ENCODE measurements at regions not wholly inside any gene's neighbourhood (a gene's known extent, or its start where the extent isn't known, plus 50 kb on each side); places are given as distances from the start of the nearest gene placed in this dataset.

DNA sequence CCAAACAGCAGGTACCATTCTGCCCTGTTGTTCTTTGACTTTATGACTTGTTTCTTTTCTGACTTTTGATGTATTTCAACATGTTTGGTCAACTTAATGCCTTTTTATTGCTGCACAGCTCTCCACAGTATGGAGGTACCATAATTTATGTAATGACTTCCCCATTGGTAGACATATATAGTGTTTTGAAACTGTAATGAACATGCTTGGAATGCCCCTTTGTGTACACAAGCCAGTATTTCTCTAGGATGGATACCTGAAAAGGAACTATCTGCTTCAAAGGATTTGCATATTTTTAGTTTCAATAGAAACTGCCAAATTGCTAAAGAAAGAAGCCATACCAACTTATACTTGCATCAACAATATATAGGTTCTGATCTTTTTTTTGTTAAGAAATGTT is 66.1 kb downstream of the NOG start:
- H3K27me3 ChIP-seq (replicated peaks in 1 of 2; ENCODE audit: control insufficient read depth in 2 of 2, extremely low read depth in 1 of 2, insufficient read depth in 2 of 2, low read length in 1 of 2) = peaks cover 0 to 17% of the 10 kb centered on the region in 2 experiments
- no peak overlapping the region for H3K4me3 Mint-ChIP-seq
- no peaks in the 10 kb centered on the region for H3K4me1 Mint-ChIP-seq
- POLR2A ChIA-PET = no interaction called here
- H3K27ac ChIP-seq (ENCODE audit: low read length) = no peak overlapping the region
- CTCF ChIA-PET = no interaction called here
- DNase-seq (no peak), ATAC-seq (replicated peaks in 1 of 4) (no peak)
- no peaks in the 10 kb centered on the region for H3K36me3 Mint-ChIP-seq
- no peak overlapping the region for H3K4me3 ChIP-seq (ENCODE audit: control insufficient read depth in 1 of 2, extremely low read depth in 1 of 2, low read length in 1 of 2)
- peaks cover 0 to 7% of the 10 kb centered on the region in 2 donors for H3K27me3 Mint-ChIP-seq
- H3K9me3 ChIP-seq = no peaks in the 10 kb centered on the region
- peaks cover 0 to 2% (median 0%) of the 10 kb centered on the region in 3 donors for H3K9me3 Mint-ChIP-seq
- no peaks in the 10 kb centered on the region for H3K4me1 ChIP-seq (ENCODE audit: control insufficient read depth in 1 of 2, extremely low read depth in 1 of 2, insufficient read depth in 2 of 2, low read length in 2 of 2)
- H3K27ac Mint-ChIP-seq = no peak overlapping the region
- no peaks in the 10 kb centered on the region for H3K36me3 ChIP-seq (ENCODE audit: control insufficient read depth in 2 of 2, extremely low read depth in 1 of 2, insufficient read depth in 1 of 2, low read length in 1 of 2)

DNA sequence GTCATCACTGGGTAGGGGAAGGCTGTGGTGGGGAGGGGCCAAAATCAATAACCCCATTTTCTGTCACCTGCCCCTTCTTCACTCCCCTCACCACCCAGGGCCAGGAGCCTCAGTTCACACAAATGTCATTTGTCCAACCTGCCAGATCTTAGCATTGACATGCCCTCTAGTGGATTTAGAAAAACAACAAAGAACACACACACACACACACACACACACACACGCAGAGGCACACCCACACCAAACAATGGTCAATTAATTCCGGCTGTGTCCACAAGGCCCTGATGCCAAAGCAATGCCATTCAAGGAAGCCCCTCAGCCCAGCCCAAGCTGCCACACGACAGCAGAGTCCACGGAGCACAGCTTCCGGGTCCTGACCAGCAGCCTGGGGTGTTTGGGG is 68.4 kb downstream of the NOG start:
- Mint-ChIP-seq H3K27ac (no peak overlapping the region), H3K27me3 (peaks cover 8 to 9% of the 10 kb centered on the region in 2 donors), H3K36me3 (no peaks in the 10 kb centered on the region), H3K9me3 (no peaks in the 10 kb centered on the region), H3K4me1 (no peaks in the 10 kb centered on the region), H3K4me3 (no peak overlapping the region)
- ChIA-PET POLR2A (no interaction called here), CTCF (no interaction called here)
- Histone ChIP-seq H3K27me3 (replicated peaks in 1 of 2; ENCODE audit: control insufficient read depth in 2 of 2, extremely low read depth in 1 of 2, insufficient read depth in 2 of 2, low read length in 1 of 2) (peaks cover 0 to 27% of the 10 kb centered on the region in 2 experiments), H3K36me3 (ENCODE audit: control insufficient read depth in 2 of 2, extremely low read depth in 1 of 2, insufficient read depth in 1 of 2, low read length in 1 of 2) (no peaks in the 10 kb centered on the region), H3K4me1 (ENCODE audit: control insufficient read depth in 1 of 2, extremely low read depth in 1 of 2, insufficient read depth in 2 of 2, low read length in 2 of 2) (no peaks in the 10 kb centered on the region), H3K4me3 (ENCODE audit: control insufficient read depth in 1 of 2, extremely low read depth in 1 of 2, low read length in 1 of 2) (no peak overlapping the region), H3K9me3 (no peaks in the 10 kb centered on the region), H3K27ac (ENCODE audit: low read length) (no peak overlapping the region)
- DNase-seq (no peak), ATAC-seq (replicated peaks in 1 of 4) (no peak)
- 89% methylated on average over 5 of the region's 5 CpGs for WGBS (ENCODE audit: insufficient coverage)

DNA sequence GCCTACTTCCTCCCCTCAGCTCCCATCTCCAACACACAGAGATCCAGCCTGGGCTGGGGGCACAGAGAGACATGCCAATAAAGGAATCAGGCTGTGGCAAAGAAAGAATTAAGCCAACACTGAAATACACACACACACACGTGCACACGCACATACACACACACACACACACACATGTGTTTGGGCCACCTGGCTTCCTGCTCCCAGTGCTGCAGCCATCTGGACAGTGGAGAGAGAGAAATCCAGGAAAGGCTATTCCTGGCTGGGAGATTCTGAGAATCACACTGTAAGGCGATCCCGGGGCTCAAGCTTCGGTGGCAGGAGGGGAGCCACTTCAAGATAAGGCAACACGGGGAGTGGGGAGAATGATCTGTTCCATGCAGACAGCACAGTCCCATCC is 72.4 kb downstream of the NOG start:
- no peaks in the 10 kb centered on the region for H3K4me1 ChIP-seq (ENCODE audit: control insufficient read depth in 1 of 2, extremely low read depth in 1 of 2, insufficient read depth in 2 of 2, low read length in 2 of 2)
- no peak overlapping the region for H3K4me3 ChIP-seq (ENCODE audit: control insufficient read depth in 1 of 2, extremely low read depth in 1 of 2, low read length in 1 of 2)
- WGBS (ENCODE audit: insufficient coverage) = 87% methylated on average over 3 of the region's 6 CpGs
- Mint-ChIP-seq H3K4me3 (no peak overlapping the region), H3K27me3 (peaks cover 14 to 15% of the 10 kb centered on the region in 2 donors), H3K27ac (no peak overlapping the region), H3K36me3 (no peaks in the 10 kb centered on the region), H3K4me1 (no peaks in the 10 kb centered on the region), H3K9me3 (no peaks in the 10 kb centered on the region)
- H3K27ac ChIP-seq (ENCODE audit: low read length) = no peak overlapping the region
- POLR2A ChIA-PET = no interaction called here
- no peak for DNase-seq
- no peak for ATAC-seq (replicated peaks in 1 of 4)
- no peaks in the 10 kb centered on the region for H3K9me3 ChIP-seq
- peaks cover 0 to 27% of the 10 kb centered on the region in 2 experiments for H3K27me3 ChIP-seq (replicated peaks in 1 of 2; ENCODE audit: control insufficient read depth in 2 of 2, extremely low read depth in 1 of 2, insufficient read depth in 2 of 2, low read length in 1 of 2)
- CTCF ChIA-PET = no interaction called here
- H3K36me3 ChIP-seq (ENCODE audit: control insufficient read depth in 2 of 2, extremely low read depth in 1 of 2, insufficient read depth in 1 of 2, low read length in 1 of 2) = no peaks in the 10 kb centered on the region

DNA sequence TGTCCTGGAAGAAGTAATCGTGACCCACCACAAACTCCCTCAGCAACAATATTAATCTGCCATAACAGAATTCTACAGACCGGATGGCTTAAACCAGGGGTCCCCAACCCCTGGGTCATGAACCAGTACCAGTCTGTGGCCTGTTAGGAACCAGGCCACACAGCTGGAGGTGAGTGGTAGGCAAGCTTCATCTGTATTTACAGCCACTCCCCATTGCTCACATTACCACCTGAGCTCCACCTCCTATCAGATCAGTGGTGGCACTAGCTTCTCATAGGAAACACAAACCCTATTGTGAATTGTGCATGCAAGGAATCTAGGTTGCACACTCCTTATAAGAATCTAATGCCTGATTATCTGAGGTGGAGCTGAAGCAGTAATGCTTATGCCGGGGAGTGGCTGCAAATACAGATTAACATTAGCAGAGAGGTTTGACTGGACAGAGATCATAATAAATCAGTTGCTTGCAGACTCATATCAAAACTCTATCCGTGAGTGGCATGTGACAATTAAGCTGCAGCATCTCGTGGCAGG is 74.5 kb downstream of the NOG start:
- Histone ChIP-seq H3K27ac (ENCODE audit: low read length) (no peak overlapping the region), H3K36me3 (ENCODE audit: control insufficient read depth in 2 of 2, extremely low read depth in 1 of 2, insufficient read depth in 1 of 2, low read length in 1 of 2) (no peaks in the 10 kb centered on the region), H3K4me3 (ENCODE audit: control insufficient read depth in 1 of 2, extremely low read depth in 1 of 2, low read length in 1 of 2) (no peak overlapping the region), H3K4me1 (ENCODE audit: control insufficient read depth in 1 of 2, extremely low read depth in 1 of 2, insufficient read depth in 2 of 2, low read length in 2 of 2) (no peaks in the 10 kb centered on the region), H3K9me3 (no peaks in the 10 kb centered on the region), H3K27me3 (replicated peaks in 1 of 2; ENCODE audit: control insufficient read depth in 2 of 2, extremely low read depth in 1 of 2, insufficient read depth in 2 of 2, low read length in 1 of 2) (peaks cover 0 to 19% of the 10 kb centered on the region in 2 experiments)
- Mint-ChIP-seq H3K27me3 (peaks cover 24 to 25% of the 10 kb centered on the region in 2 donors), H3K36me3 (peaks cover 4% of the 10 kb centered on the region), H3K27ac (no peak overlapping the region), H3K4me1 (no peaks in the 10 kb centered on the region), H3K4me3 (no peak overlapping the region), H3K9me3 (no peaks in the 10 kb centered on the region)
- ChIA-PET CTCF (interaction anchor here in 1 of 2 donors (0.6 kb wide), 1 partner anchor 41 kb away, joined by 7 read pairs; no protein-coding TSS in a partner anchor), POLR2A (no interaction called here)
- ATAC-seq (replicated peaks in 1 of 4) = no peak
- 86% methylated on average over 1 of the region's 5 CpGs for WGBS (ENCODE audit: insufficient coverage)
- DNase-seq = no peak

DNA sequence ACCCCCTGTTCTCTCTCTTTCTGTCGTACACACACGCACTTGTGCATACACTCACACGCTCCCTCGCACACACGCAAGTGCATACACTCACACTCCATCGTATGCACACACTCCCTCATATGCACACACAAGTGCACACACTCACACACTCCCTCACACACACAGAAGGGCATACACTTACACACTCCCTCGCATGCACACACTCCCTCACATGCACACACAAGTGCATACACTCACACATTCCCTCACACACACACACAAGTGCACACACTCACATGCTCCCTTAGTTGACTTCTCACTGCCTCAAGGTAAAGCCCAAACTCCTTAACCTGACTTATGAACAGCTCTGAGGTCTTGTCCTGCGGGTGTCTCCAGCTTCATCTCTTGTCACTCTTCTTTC is 78.7 kb downstream of the NOG start:
- ATAC-seq (replicated peaks in 1 of 4) = no peak
- Histone ChIP-seq H3K27ac (ENCODE audit: low read length) (no peak overlapping the region), H3K27me3 (replicated peaks in 1 of 2; ENCODE audit: control insufficient read depth in 2 of 2, extremely low read depth in 1 of 2, insufficient read depth in 2 of 2, low read length in 1 of 2) (peaks cover 3 to 5% of the 10 kb centered on the region in 2 experiments), H3K4me3 (ENCODE audit: control insufficient read depth in 1 of 2, extremely low read depth in 1 of 2, low read length in 1 of 2) (no peak overlapping the region), H3K9me3 (no peaks in the 10 kb centered on the region), H3K36me3 (ENCODE audit: control insufficient read depth in 2 of 2, extremely low read depth in 1 of 2, insufficient read depth in 1 of 2, low read length in 1 of 2) (no peaks in the 10 kb centered on the region), H3K4me1 (ENCODE audit: control insufficient read depth in 1 of 2, extremely low read depth in 1 of 2, insufficient read depth in 2 of 2, low read length in 2 of 2) (peaks cover 2 to 4% of the 10 kb centered on the region in 2 experiments)
- CTCF ChIA-PET = interaction anchor here (0.6 to 0.7 kb wide), 2 partner anchors 25 to 72 kb away, joined by 3 read pairs; no protein-coding TSS in a partner anchor
- H3K4me1 Mint-ChIP-seq = peaks cover 0 to 11% (median 7%) of the 10 kb centered on the region in 3 donors
- POLR2A ChIA-PET = no interaction called here
- no peaks in the 10 kb centered on the region for H3K9me3 Mint-ChIP-seq
- H3K27ac Mint-ChIP-seq = no peak overlapping the region
- peaks cover 28 to 30% of the 10 kb centered on the region in 2 donors for H3K27me3 Mint-ChIP-seq
- 93% methylated on average over 8 of the region's 8 CpGs for WGBS (ENCODE audit: insufficient coverage)
- H3K36me3 Mint-ChIP-seq = peaks cover 4% of the 10 kb centered on the region
- H3K4me3 Mint-ChIP-seq = no peak overlapping the region
- no peak for DNase-seq

DNA sequence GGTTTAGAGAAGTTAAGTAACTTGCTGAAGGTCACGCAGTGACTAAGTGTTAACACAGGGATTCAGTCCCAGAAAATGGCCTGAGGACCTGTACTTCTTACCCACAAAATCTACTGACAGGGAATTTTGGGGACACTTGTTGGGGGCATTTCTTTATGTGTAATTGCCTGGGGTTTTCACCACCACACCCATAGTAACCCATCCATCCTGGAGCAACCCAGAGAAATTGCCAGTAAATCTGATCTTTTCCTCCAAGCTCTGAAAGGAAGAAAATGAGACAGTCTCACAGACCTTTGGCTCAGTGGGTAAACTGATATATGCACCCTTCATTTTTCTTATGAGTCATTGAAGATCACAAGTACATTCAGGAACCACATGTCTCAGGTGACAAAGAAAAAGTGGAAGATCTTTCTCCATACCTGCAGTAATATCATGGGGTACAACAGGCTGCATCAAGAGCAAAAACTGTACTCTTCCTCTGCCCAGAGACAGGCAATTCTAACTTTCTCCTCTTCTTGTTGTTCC is 81.0 kb downstream of the NOG start:
- Mint-ChIP-seq H3K4me3 (no peak overlapping the region), H3K27me3 (peaks cover 35 to 46% of the 10 kb centered on the region in 2 donors), H3K36me3 (peaks cover 4% of the 10 kb centered on the region), H3K27ac (no peak overlapping the region), H3K9me3 (no peaks in the 10 kb centered on the region), H3K4me1 (peaks cover 7 to 13% (median 11%) of the 10 kb centered on the region in 3 donors)
- Histone ChIP-seq H3K36me3 (ENCODE audit: control insufficient read depth in 2 of 2, extremely low read depth in 1 of 2, insufficient read depth in 1 of 2, low read length in 1 of 2) (no peaks in the 10 kb centered on the region), H3K4me3 (ENCODE audit: control insufficient read depth in 1 of 2, extremely low read depth in 1 of 2, low read length in 1 of 2) (no peak overlapping the region), H3K27me3 (replicated peaks in 1 of 2; ENCODE audit: control insufficient read depth in 2 of 2, extremely low read depth in 1 of 2, insufficient read depth in 2 of 2, low read length in 1 of 2) (peaks cover 7 to 19% of the 10 kb centered on the region in 2 experiments), H3K9me3 (no peaks in the 10 kb centered on the region), H3K27ac (ENCODE audit: low read length) (no peak overlapping the region), H3K4me1 (ENCODE audit: control insufficient read depth in 1 of 2, extremely low read depth in 1 of 2, insufficient read depth in 2 of 2, low read length in 2 of 2) (peaks cover 10 to 18% of the 10 kb centered on the region in 2 experiments)
- POLR2A ChIA-PET = no interaction called here
- no peak for ATAC-seq (replicated peaks in 1 of 4)
- no CpG with 5 or more reads among the region's 1 CpG for WGBS (ENCODE audit: insufficient coverage)
- CTCF ChIA-PET = no interaction called here
- no peak for DNase-seq

Data from T-cell (primary cell).